GM12878 (cell line): ENCODE measurements at regions not wholly inside any gene's neighbourhood (a gene's known extent, or its start where the extent isn't known, plus 50 kb on each side); places are given as distances from the start of the nearest gene placed in this dataset.

ENCODE experiments used
- ATAC-seq: fragments of 200-7000 bp; cut with Tn5 transposase; 3 replicates; pipeline ENCODE4 v1.9.1; 2020; ENCODE audit warnings: mild to moderate bottlenecking, moderate library complexity
- BruUV-seq: library from RNA; stranded (reverse); fragments of 400-500 nt; replicated peaks from 2 replicates; lab custom pipeline; 2021; lab: Mats Ljungman, UMichigan
- CTCF ChIA-PET: fragments of 300-600 bp; sonication (Branson Sonifier 250); formaldehyde crosslinking; extraction: SDS; loops from one replicate; lab custom pipeline; 2021; ENCODE audit warnings: inconsistent platforms; lab: Yijun Ruan, JAX
- POLR2A ChIA-PET: fragments of 350-600 bp; formaldehyde crosslinking; extraction: SDS; loops from one replicate; lab custom pipeline; 2021; ENCODE audit warnings: inconsistent platforms; lab: Charles Lee
- RAD21 ChIA-PET: fragments of 300-600 bp; sonication (Branson Sonifier 250); formaldehyde crosslinking; loops from one replicate; lab custom pipeline; 2023; ENCODE audit warnings: antibody characterized with exemption; ENCODE audit not compliant: unreplicated experiment; lab: Charles Lee
- SMC1A ChIA-PET: fragments of 300-600 bp; sonication (Branson Sonifier 250); formaldehyde crosslinking; loops from one replicate; lab custom pipeline; 2023; ENCODE audit not compliant: unreplicated experiment, uncharacterized antibody; lab: Charles Lee
- DNase-seq: peaks from one replicate; pipeline ENCODE4 v3.0.0-alpha.2; 2011; ENCODE audit warnings: low read depth, low spot score
- FAIRE-seq: peaks from 3 replicates; lab custom pipeline; 2011; peaks lifted over from hg19 to GRCh38; lab: Jason Lieb, UNC
- H2AFZ ChIP-seq: 2 replicates; pipeline ENCODE4 v1.6.0; 2011; ENCODE audit warnings: low read depth, low read length, control low read depth; ENCODE audit not compliant: control insufficient read depth
- H3K27ac ChIP-seq: 2 replicates; pipeline ENCODE4 v1.5.1; 2011; ENCODE audit warnings: control low read depth; ENCODE audit not compliant: control insufficient read depth, insufficient read depth
- H3K27me3 ChIP-seq, 2 experiments: replicated peaks in 1 of 2; 2 replicates each; pipeline versions ENCODE4 v1.6.0 to v1.6.1; 2011; ENCODE audit warnings: low read length in 1 of 2; ENCODE audit not compliant: control insufficient read depth in 2 of 2, insufficient read depth in 2 of 2
- H3K36me3 ChIP-seq, 2 experiments: 2 replicates each; pipeline ENCODE4 v1.5.1; 2011; ENCODE audit warnings: low read length in 1 of 2; ENCODE audit not compliant: control insufficient read depth in 2 of 2, insufficient read depth in 2 of 2
- H3K4me1 ChIP-seq: 2 replicates; pipeline ENCODE4 v1.6.1; 2011; ENCODE audit warnings: mild to moderate bottlenecking, low read length, moderate library complexity, mixed read lengths; ENCODE audit not compliant: control insufficient read depth, insufficient read depth
- H3K4me2 ChIP-seq: 2 replicates; pipeline ENCODE4 v1.6.0; 2011; ENCODE audit warnings: control low read depth; ENCODE audit not compliant: control insufficient read depth, insufficient read depth
- H3K4me3 ChIP-seq: fragments of 200-600 bp; sonication (generic); 2 replicates; pipeline ENCODE4 v1.5.1; 2016
- H3K79me2 ChIP-seq: 2 replicates; pipeline ENCODE4 v1.6.0; 2011; ENCODE audit warnings: low read length; ENCODE audit not compliant: control insufficient read depth, insufficient read depth
- H3K9ac ChIP-seq: 2 replicates; pipeline ENCODE4 v1.8.0; 2011; ENCODE audit warnings: low read length, control low read depth, mixed read lengths; ENCODE audit not compliant: control insufficient read depth, insufficient read depth
- H3K9me3 ChIP-seq: replicated peaks from 3 replicates; pipeline ENCODE4 v1.5.1; 2011; ENCODE audit warnings: mild to moderate bottlenecking, low read length; ENCODE audit not compliant: control insufficient read depth, insufficient read depth
- H4K20me1 ChIP-seq: 2 replicates; pipeline ENCODE4 v1.6.0; 2011; ENCODE audit not compliant: control insufficient read depth, insufficient read depth
- CUX1 ChIP-seq: IDR thresholded peaks from 2 replicates; pipeline ENCODE4 v1.6.1; 2012; ENCODE audit warnings: improper control_type of control experiment, low read depth, low read length; ENCODE audit not compliant: insufficient replicate concordance
- DPF2 ChIP-seq: fragments of 450-650 bp; IDR thresholded peaks from 2 replicates; pipeline ENCODE4 v1.6.1; 2017; ENCODE audit warnings: mild to moderate bottlenecking
- KAT2A ChIP-seq: conservative IDR thresholded peaks from 2 replicates; pipeline ENCODE4 v1.6.1; 2011; ENCODE audit warnings: low read depth, low read length; ENCODE audit not compliant: control insufficient read depth
- PML ChIP-seq: IDR thresholded peaks from 2 replicates; pipeline ENCODE4 v1.6.1; 2012; ENCODE audit warnings: low read length, inconsistent platforms
- SMC3 ChIP-seq: IDR thresholded peaks from 2 replicates; pipeline ENCODE4 v1.6.1; 2011; ENCODE audit warnings: low read length, improper control_type of control experiment, borderline replicate concordance
- STAT3 ChIP-seq: IDR thresholded peaks from 2 replicates; pipeline ENCODE4 v1.6.1; 2011; ENCODE audit warnings: low read depth, low read length, improper control_type of control experiment
- TAF1 ChIP-seq: IDR thresholded peaks from 2 replicates; pipeline ENCODE4 v1.6.1; 2011; ENCODE audit warnings: mild to moderate bottlenecking, low read depth, low read length, borderline replicate concordance
- TCF3 ChIP-seq: IDR thresholded peaks from 2 replicates; pipeline ENCODE4 v1.6.1; 2012; ENCODE audit warnings: low read depth, mild to moderate bottlenecking, low read length, borderline replicate concordance; ENCODE audit not compliant: insufficient read depth
- WGBS: methylation state at CpG from one replicate; pipeline ENCODE4 v1.1.6; 2016; ENCODE audit warnings: low lambda C conversion rate; ENCODE audit not compliant: insufficient replicate concordance, insufficient coverage; ENCODE audit errors: missing lambda C conversion rate; 5-methylcytosine and 5-hydroxymethylcytosine counted together
- in situ Hi-C: fragments of 300-500 bp; cut with MboI; formaldehyde crosslinking; loops from 9 replicates; pipeline ENCODE4 v1.14.3; 2018; ENCODE audit warnings: mixed read lengths
- intact Hi-C: fragments of 100-400 bp; cut with micrococcal nuclease; formaldehyde crosslinking; loops from one replicate; pipeline ENCODE4 v1.14.2; 2022; ENCODE audit not compliant: unreplicated experiment

GRCh38 chr12:61879229-61879628, 381.0 kb upstream of the USP15 start:
- H3K4me3 ChIP-seq, result no peak overlapping the region
- intact Hi-C loops (no loop called here), in situ Hi-C loops (no loop called here)
- H3K9me3 ChIP-seq, result no peaks in the 10 kb centered on the region
- H3K36me3 ChIP-seq, result no peaks in the 10 kb centered on the region
- no peaks in the 10 kb centered on the region for H3K4me1 ChIP-seq
- H3K27ac ChIP-seq, result no peak overlapping the region
- no TSS peak for BruUV-seq
- no peaks in the 10 kb centered on the region for H3K79me2 ChIP-seq
- FAIRE-seq, result no peak
- no peak for DNase-seq
- ChIA-PET SMC1A (no interaction called here), POLR2A (no interaction called here), RAD21 (no interaction called here), CTCF (no interaction called here)
- 3% methylated on average over 9 of the region's 9 CpGs for WGBS
- no peak for ATAC-seq
- no peak overlapping the region for H3K4me2 ChIP-seq
- no peaks in the 10 kb centered on the region for H3K27me3 ChIP-seq
- H3K9ac ChIP-seq, result no peak overlapping the region
- H2AFZ ChIP-seq, result no peak overlapping the region
- TF ChIP-seq PML, result no peak
- no peak for TF ChIP-seq TAF1
- no peak for TF ChIP-seq TCF3
- no peak for TF ChIP-seq DPF2
- TF ChIP-seq KAT2A, result no peak
- no peak for TF ChIP-seq CUX1
- TF ChIP-seq SMC3, result no peak
- no peak for TF ChIP-seq STAT3
- no peaks in the 10 kb centered on the region for H4K20me1 ChIP-seq
